HEK293 (cell line): ENCODE measurements at regions not wholly inside any gene's neighbourhood (a gene's known extent, or its start where the extent isn't known, plus 50 kb on each side); places are given as distances from the start of the nearest gene placed in this dataset.

Experiments
- CTCF ChIA-PET: fragments of 350-600 bp; formaldehyde crosslinking; extraction: SDS; loops from one replicate; lab custom pipeline; 2021; ENCODE audit warnings: antibody characterized with exemption; lab: Yijun Ruan, JAX
- POLR2A ChIA-PET: fragments of 300-600 bp; formaldehyde crosslinking; extraction: SDS; loops from one replicate; lab custom pipeline; 2020; ENCODE audit warnings: antibody characterized with exemption, inconsistent platforms; lab: Yijun Ruan, JAX
- H3K27ac ChIP-seq: fragments of 200-500 bp; sonication (Bioruptor generic); 2 replicates; pipeline ENCODE4 v1.5.1; 2014; ENCODE audit warnings: low read depth, low read length, control low read depth, inconsistent platforms; ENCODE audit errors: extremely low read depth
- H3K36me3 ChIP-seq, 2 experiments: fragments of 200-500 bp in 1 of 2; sonication (Bioruptor generic) in 1 of 2; 1 replicate in 1 of 2; 2 replicates in 1 of 2; pipeline ENCODE4 v1.5.1; 2014 to 2017; ENCODE audit warnings: inconsistent platforms in 2 of 2, low read length in 2 of 2; ENCODE audit not compliant: control insufficient read depth in 2 of 2, insufficient read depth in 1 of 2
- H3K4me1 ChIP-seq: fragments of 200-500 bp; sonication (Bioruptor generic); 2 replicates; pipeline ENCODE4 v1.5.1; 2014; ENCODE audit warnings: mild to moderate bottlenecking, low read length, inconsistent platforms; ENCODE audit not compliant: control insufficient read depth, insufficient read depth
- H3K4me3 ChIP-seq: 2 replicates; pipeline ENCODE4 v1.5.1; 2011; ENCODE audit warnings: low read depth, mild to moderate bottlenecking, control low read depth, low read length, moderate library complexity
- H3K9me3 ChIP-seq: fragments of 200-500 bp; sonication (Bioruptor generic); 2 replicates; pipeline ENCODE4 v1.5.1; 2014; ENCODE audit warnings: low read depth, low read length, inconsistent platforms; ENCODE audit not compliant: control insufficient read depth, insufficient read depth
- PBX3 ChIP-seq: sonication (generic); formaldehyde crosslinking; IDR thresholded peaks from 2 replicates; pipeline ENCODE4 v1.8.1; 2022; ENCODE audit warnings: mild to moderate bottlenecking, moderate library complexity, missing genetic modification reagents
- PRDM4 ChIP-seq: fragments of 450-650 bp; formaldehyde crosslinking; IDR thresholded peaks from 2 replicates; pipeline ENCODE4 v1.5.1; 2017; ENCODE audit warnings: missing biosample characterization, missing genetic modification characterization
- SP7 ChIP-seq: fragments of 450-650 bp; formaldehyde crosslinking; IDR thresholded peaks from 2 replicates; pipeline ENCODE4 v1.5.1; 2016; ENCODE audit warnings: missing biosample characterization, missing genetic modification characterization
- TSHZ1 ChIP-seq: fragments of 450-650 bp; formaldehyde crosslinking; IDR thresholded peaks from 2 replicates; pipeline ENCODE4 v1.5.1; 2016; ENCODE audit warnings: missing biosample characterization, missing genetic modification characterization, borderline replicate concordance
- ZNF133 ChIP-seq: fragments of 450-650 bp; formaldehyde crosslinking; IDR thresholded peaks from 2 replicates; pipeline ENCODE4 v1.5.1; 2016; ENCODE audit warnings: missing biosample characterization, missing genetic modification characterization
- ZNF140 ChIP-seq: fragments of 450-650 bp; formaldehyde crosslinking; IDR thresholded peaks from 2 replicates; pipeline ENCODE4 v1.5.1; 2016; ENCODE audit warnings: missing biosample characterization, missing genetic modification characterization
- ZNF18 ChIP-seq: fragments of 450-650 bp; formaldehyde crosslinking; IDR thresholded peaks from 2 replicates; pipeline ENCODE4 v1.5.1; 2016; ENCODE audit warnings: missing biosample characterization, missing genetic modification characterization
- ZNF211 ChIP-seq: fragments of 450-650 bp; formaldehyde crosslinking; IDR thresholded peaks from 2 replicates; pipeline ENCODE4 v1.5.1; 2016; ENCODE audit warnings: low read depth, missing biosample characterization, missing genetic modification characterization
- ZNF223 ChIP-seq: fragments of 450-650 bp; formaldehyde crosslinking; IDR thresholded peaks from 2 replicates; pipeline ENCODE4 v1.5.1; 2016; ENCODE audit warnings: missing biosample characterization, missing genetic modification characterization
- ZNF354C ChIP-seq: fragments of 450-650 bp; formaldehyde crosslinking; IDR thresholded peaks from 2 replicates; pipeline ENCODE4 v1.5.1; 2016; ENCODE audit warnings: missing biosample characterization, missing genetic modification characterization, low read depth, borderline replicate concordance
- ZNF544 ChIP-seq: fragments of 450-650 bp; formaldehyde crosslinking; IDR thresholded peaks from 2 replicates; pipeline ENCODE4 v1.5.0; 2017; ENCODE audit warnings: missing biosample characterization, missing genetic modification characterization
- ZNF596 ChIP-seq: fragments of 450-650 bp; IDR thresholded peaks from 2 replicates; pipeline ENCODE4 v1.5.0; 2018; ENCODE audit warnings: missing biosample characterization, mild to moderate bottlenecking, missing genetic modification characterization, moderate library complexity
- ZNF677 ChIP-seq: fragments of 450-650 bp; IDR thresholded peaks from 2 replicates; pipeline ENCODE4 v1.5.0; 2018; ENCODE audit warnings: missing biosample characterization, mild to moderate bottlenecking, missing genetic modification characterization, moderate library complexity

GRCh38 chr1:239647045-239647444 lies 260.7 kb downstream of the CHRM3 start:
- Histone ChIP-seq H3K9me3 (no peaks in the 10 kb centered on the region), H3K4me3 (no peak overlapping the region), H3K27ac (no peak overlapping the region), H3K36me3 (peaks cover 0 to 12% of the 10 kb centered on the region in 2 experiments; a peak in 1 of 3 replicates), H3K4me1 (no peaks in the 10 kb centered on the region)
- TF ChIP-seq ZNF133 (tag by site-specific recombination): no peak
- no peak for TF ChIP-seq ZNF596
- TF ChIP-seq ZNF140 (tag by site-specific recombination): no peak
- no peak for TF ChIP-seq TSHZ1 (tag by site-specific recombination)
- TF ChIP-seq ZNF354C (tag by site-specific recombination): no peak
- ChIA-PET POLR2A (no interaction called here), CTCF (interaction anchor here (0.6 kb wide), 1 partner anchor 593 kb away, joined by 3 read pairs; no protein-coding TSS in a partner anchor)

- peaks cover 0 to 12% of the 10 kb centered on the region in 2 experiments; a peak in 1 of 3 replicates for H3K36me3 ChIP-seq
- ChIA-PET POLR2A (no interaction called here), CTCF (no interaction called here)
- no peaks in the 10 kb centered on the region for H3K4me1 ChIP-seq
- H3K9me3 ChIP-seq: no peaks in the 10 kb centered on the region
- no peak for TF ChIP-seq ZNF223
- no peak for TF ChIP-seq ZNF211
- TF ChIP-seq PRDM4 (tag by site-specific recombination): no peak
- no peak overlapping the region for H3K27ac ChIP-seq
- H3K4me3 ChIP-seq: no peak overlapping the region
Observed at GRCh38 chr1:239647964-239648632, 261.7 kb downstream of the CHRM3 start.

- no peak overlapping the region for H3K4me3 ChIP-seq
- H3K36me3 ChIP-seq: no peaks in the 10 kb centered on the region
- H3K4me1 ChIP-seq: no peaks in the 10 kb centered on the region
- H3K9me3 ChIP-seq: no peaks in the 10 kb centered on the region
- TF ChIP-seq ZNF677: no peak
- no peak for TF ChIP-seq ZNF18 (tag by site-specific recombination)
- no peak for TF ChIP-seq ZNF544 (tag by site-specific recombination)
- TF ChIP-seq SP7: no peak
- no peak for TF ChIP-seq PBX3 (CRISPR knock-in tag)
- CTCF ChIA-PET: no interaction called here
- POLR2A ChIA-PET: no interaction called here
- H3K27ac ChIP-seq: no peak overlapping the region
Observed at GRCh38 chr1:239655023-239655422, 268.7 kb downstream of the CHRM3 start.
